ENCODE measurements at regions not wholly inside any gene's neighbourhood (a gene's known extent, or its start where the extent isn't known, plus 50 kb on each side); places are given as distances from the start of the nearest gene placed in this dataset.

DNA sequence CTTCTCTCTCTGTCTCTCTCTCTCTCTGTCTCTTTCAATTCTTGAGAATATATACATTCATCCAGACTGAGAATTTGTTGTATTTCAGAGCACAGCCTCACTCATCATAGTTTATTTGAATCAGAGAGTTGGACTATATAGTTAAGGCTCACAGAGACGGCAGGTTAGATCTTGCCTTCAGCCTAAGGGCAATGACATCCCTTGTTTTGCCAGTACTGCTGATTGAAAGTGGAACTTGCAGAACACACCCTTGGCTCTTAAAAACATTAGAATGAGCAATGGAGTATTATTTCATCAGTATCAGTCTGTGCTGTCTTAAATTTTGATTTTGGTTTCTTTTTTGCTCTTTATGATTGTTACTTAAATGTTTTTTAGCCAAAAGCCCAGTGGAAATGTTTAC, 62.0 kb upstream of the DSG1 start:
- Histone ChIP-seq H3K27me3 (ENCODE audit: insufficient read depth, low read length) (no peaks in the 10 kb centered on the region), H3K4me3 (ENCODE audit: insufficient read depth, low read length) (no peak overlapping the region), H3K4me2 (ENCODE audit: insufficient read depth, low read length) (no peak overlapping the region), H4K20me1 (ENCODE audit: insufficient read depth, low read length) (no peaks in the 10 kb centered on the region), H3K4me1 (ENCODE audit: insufficient read depth, low read length) (no peaks in the 10 kb centered on the region), H2AFZ (ENCODE audit: low read length) (no peak overlapping the region), H3K36me3 (ENCODE audit: insufficient read depth, low read length) (no peaks in the 10 kb centered on the region), H3K79me2 (ENCODE audit: insufficient read depth, low read length) (no peaks in the 10 kb centered on the region), H3K9me3 (ENCODE audit: low read depth, low read length) (no peaks in the 10 kb centered on the region), H3K27ac (ENCODE audit: low read depth, low read length) (no peak overlapping the region)
- TF ChIP-seq, protein P1, sequence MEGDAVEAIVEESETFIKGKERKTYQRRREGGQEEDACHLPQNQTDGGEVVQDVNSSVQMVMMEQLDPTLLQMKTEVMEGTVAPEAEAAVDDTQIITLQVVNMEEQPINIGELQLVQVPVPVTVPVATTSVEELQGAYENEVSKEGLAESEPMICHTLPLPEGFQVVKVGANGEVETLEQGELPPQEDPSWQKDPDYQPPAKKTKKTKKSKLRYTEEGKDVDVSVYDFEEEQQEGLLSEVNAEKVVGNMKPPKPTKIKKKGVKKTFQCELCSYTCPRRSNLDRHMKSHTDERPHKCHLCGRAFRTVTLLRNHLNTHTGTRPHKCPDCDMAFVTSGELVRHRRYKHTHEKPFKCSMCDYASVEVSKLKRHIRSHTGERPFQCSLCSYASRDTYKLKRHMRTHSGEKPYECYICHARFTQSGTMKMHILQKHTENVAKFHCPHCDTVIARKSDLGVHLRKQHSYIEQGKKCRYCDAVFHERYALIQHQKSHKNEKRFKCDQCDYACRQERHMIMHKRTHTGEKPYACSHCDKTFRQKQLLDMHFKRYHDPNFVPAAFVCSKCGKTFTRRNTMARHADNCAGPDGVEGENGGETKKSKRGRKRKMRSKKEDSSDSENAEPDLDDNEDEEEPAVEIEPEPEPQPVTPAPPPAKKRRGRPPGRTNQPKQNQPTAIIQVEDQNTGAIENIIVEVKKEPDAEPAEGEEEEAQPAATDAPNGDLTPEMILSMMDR (IDR thresholded peaks at IDR 0.05; ENCODE audit: extremely low read depth, low read depth, low read length): no peak
- DNase-seq (ENCODE audit: insufficient read length, low spot score, missing footprints): no peak

DNA sequence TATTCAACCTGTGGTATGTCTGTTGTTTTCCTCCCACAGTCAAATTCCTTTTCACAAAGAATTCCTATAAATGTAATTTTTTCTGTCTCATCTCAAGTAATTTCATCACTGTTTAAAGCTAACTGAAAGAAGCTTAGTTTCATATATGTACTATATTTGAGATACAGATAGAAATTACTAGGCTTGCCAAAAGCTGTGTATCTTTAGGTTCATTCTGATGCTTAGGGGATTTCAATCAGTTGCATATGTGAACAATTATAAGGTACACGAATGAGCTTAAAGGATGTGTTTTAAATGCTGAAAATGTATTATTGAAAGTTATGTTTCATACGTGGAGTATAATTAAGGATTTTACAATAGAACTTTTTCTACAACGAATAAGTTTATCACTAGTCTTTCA, 59.2 kb upstream of the DSG1 start:
- TF ChIP-seq, protein P1 (IDR thresholded peaks at IDR 0.05; ENCODE audit: extremely low read depth, low read depth, low read length): no peak
- no peak overlapping the region for H3K4me2 ChIP-seq (ENCODE audit: insufficient read depth, low read length)
- no peak for DNase-seq (ENCODE audit: insufficient read length, low spot score, missing footprints)
- H3K9me3 ChIP-seq (ENCODE audit: low read depth, low read length): no peaks in the 10 kb centered on the region
- no peaks in the 10 kb centered on the region for H3K4me1 ChIP-seq (ENCODE audit: insufficient read depth, low read length)
- H4K20me1 ChIP-seq (ENCODE audit: insufficient read depth, low read length): no peaks in the 10 kb centered on the region
- H3K27me3 ChIP-seq (ENCODE audit: insufficient read depth, low read length): no peaks in the 10 kb centered on the region
- no peak overlapping the region for H2AFZ ChIP-seq (ENCODE audit: low read length)
- no peak overlapping the region for H3K4me3 ChIP-seq (ENCODE audit: insufficient read depth, low read length)
- H3K27ac ChIP-seq (ENCODE audit: low read depth, low read length): no peak overlapping the region
- H3K36me3 ChIP-seq (ENCODE audit: insufficient read depth, low read length): no peaks in the 10 kb centered on the region
- H3K79me2 ChIP-seq (ENCODE audit: insufficient read depth, low read length): no peaks in the 10 kb centered on the region

DNA sequence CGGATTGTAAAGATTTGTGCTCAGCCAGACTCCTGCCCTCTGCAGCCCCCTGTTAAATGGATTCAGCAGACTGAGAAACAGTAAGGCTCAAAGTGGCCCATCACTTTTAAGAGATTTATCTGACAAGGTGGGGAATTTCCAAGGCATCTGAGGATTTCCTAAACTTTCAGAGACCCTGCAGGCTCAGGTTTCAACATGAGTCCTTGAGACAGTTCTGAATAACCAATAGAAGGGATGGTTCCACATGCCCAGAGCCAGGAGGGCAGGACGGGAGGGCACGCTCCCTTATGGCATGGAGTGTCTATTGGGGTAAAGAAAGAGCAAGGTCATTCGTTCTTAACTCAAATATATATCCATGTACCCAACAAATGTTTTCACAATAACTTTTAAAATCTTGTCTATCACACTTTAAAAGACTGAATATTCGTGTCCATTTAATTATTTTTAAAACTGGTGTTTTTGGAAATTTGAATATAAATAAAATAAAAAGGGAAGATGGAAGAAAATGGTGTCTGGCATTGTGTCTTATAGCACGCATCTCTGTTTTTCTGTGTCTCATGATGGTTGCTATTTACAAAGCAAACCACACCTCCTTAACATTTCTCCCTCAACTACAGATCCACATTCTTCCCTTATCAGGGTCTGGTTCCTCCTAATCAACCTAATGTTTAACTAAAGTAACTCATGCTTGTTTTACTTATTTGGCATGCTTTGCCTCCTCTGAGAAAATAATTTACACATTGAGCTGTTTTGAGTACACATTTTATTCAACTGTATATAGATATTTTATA, 56.0 kb upstream of the DSG1 start:
- H4K20me1 ChIP-seq (ENCODE audit: insufficient read depth, low read length): no peaks in the 10 kb centered on the region
- H3K9me3 ChIP-seq (ENCODE audit: low read depth, low read length): no peaks in the 10 kb centered on the region
- no peak overlapping the region for H2AFZ ChIP-seq (ENCODE audit: low read length)
- H3K27ac ChIP-seq (ENCODE audit: low read depth, low read length): no peak overlapping the region
- H3K36me3 ChIP-seq (ENCODE audit: insufficient read depth, low read length): no peaks in the 10 kb centered on the region
- no peaks in the 10 kb centered on the region for H3K79me2 ChIP-seq (ENCODE audit: insufficient read depth, low read length)
- TF ChIP-seq, protein P1 (IDR thresholded peaks at IDR 0.05; ENCODE audit: extremely low read depth, low read depth, low read length): no peak
- no peaks in the 10 kb centered on the region for H3K27me3 ChIP-seq (ENCODE audit: insufficient read depth, low read length)
- no peak overlapping the region for H3K4me3 ChIP-seq (ENCODE audit: insufficient read depth, low read length)
- no peaks in the 10 kb centered on the region for H3K4me1 ChIP-seq (ENCODE audit: insufficient read depth, low read length)
- no peak overlapping the region for H3K4me2 ChIP-seq (ENCODE audit: insufficient read depth, low read length)
- no peak for DNase-seq (ENCODE audit: insufficient read length, low spot score, missing footprints)

DNA sequence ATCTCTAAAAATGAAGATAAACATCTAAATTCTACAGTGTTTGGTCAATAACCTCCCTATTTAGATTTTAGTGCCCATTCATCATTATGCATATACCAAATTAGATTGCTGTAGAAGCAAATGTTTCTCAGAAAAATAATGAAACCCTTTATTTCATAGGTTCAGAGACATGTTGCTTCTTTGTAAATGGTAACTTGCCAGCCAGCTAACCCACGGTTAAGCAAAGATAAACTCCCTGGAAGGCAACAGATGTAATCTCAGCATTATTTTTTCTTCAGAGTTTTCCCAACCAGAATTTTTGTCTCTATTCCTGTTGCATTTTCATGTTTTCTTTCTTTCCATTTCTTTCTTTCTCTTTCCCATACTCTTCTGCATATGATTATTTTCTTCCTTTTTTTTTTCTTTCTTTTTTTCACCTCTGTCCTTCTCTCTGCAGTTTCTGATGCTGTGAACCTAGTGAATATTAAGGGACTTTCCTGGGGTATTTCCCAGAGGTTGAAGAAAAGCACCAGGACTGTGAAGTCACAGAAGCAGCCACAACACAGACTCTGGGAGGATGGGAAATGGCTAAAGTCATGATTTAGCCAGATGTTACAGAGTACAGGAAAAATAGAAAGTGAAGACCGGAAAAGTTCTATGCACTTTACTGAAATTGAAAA, 50.0 kb upstream of the DSG1 start:
- Histone ChIP-seq H2AFZ (ENCODE audit: low read length) (no peak overlapping the region), H3K9me3 (ENCODE audit: low read depth, low read length) (no peaks in the 10 kb centered on the region), H3K27ac (ENCODE audit: low read depth, low read length) (no peak overlapping the region), H3K4me3 (ENCODE audit: insufficient read depth, low read length) (no peak overlapping the region), H3K27me3 (ENCODE audit: insufficient read depth, low read length) (no peaks in the 10 kb centered on the region), H3K79me2 (ENCODE audit: insufficient read depth, low read length) (no peaks in the 10 kb centered on the region), H3K4me2 (ENCODE audit: insufficient read depth, low read length) (no peak overlapping the region), H3K4me1 (ENCODE audit: insufficient read depth, low read length) (no peaks in the 10 kb centered on the region), H4K20me1 (ENCODE audit: insufficient read depth, low read length) (no peaks in the 10 kb centered on the region), H3K36me3 (ENCODE audit: insufficient read depth, low read length) (no peaks in the 10 kb centered on the region)
- no peak for DNase-seq (ENCODE audit: insufficient read length, low spot score, missing footprints)
- TF ChIP-seq, protein P1 (IDR thresholded peaks at IDR 0.05; ENCODE audit: extremely low read depth, low read depth, low read length): no peak
